ENCODE measurements at regions not wholly inside any gene's neighbourhood (a gene's known extent, or its start where the extent isn't known, plus 50 kb on each side); places are given as distances from the start of the nearest gene placed in this dataset.

GRCh38 chr14:71514941-71515919, 417.0 kb upstream of the RGS6 start:
- DNase-seq: no peak

- no peak for DNase-seq
Measured at GRCh38 chr14:71521238-71522135, 410.7 kb upstream of the RGS6 start.

GRCh38 chr14:71523630-71524319, 408.5 kb upstream of the RGS6 start:
- DNase-seq: no peak

GRCh38 chr14:71524320-71524982, 407.8 kb upstream of the RGS6 start:
- no peak for DNase-seq

GRCh38 chr14:71525663-71526221, 406.5 kb upstream of the RGS6 start:
- no peak for DNase-seq

- DNase-seq: no peak
Measured at GRCh38 chr14:71526388-71526787, 405.8 kb upstream of the RGS6 start.

- DNase-seq: no peak
Measured at GRCh38 chr14:71527838-71528237, 404.4 kb upstream of the RGS6 start.

GRCh38 chr14:71529848-71530247, 402.4 kb upstream of the RGS6 start:
- no peak for DNase-seq

- no peak for DNase-seq
Measured at GRCh38 chr14:71532344-71532743, 399.9 kb upstream of the RGS6 start.

GRCh38 chr14:71532790-71533189, 399.4 kb upstream of the RGS6 start:
- no peak for DNase-seq

- no peak for DNase-seq
Measured at GRCh38 chr14:71533390-71533789, 398.8 kb upstream of the RGS6 start.

GRCh38 chr14:71533800-71534199, 398.4 kb upstream of the RGS6 start:
- DNase-seq: no peak

GRCh38 chr14:71534506-71534905, 397.7 kb upstream of the RGS6 start:
- DNase-seq: no peak

GRCh38 chr14:71536015-71536740, 396.1 kb upstream of the RGS6 start:
- DNase-seq: no peak

- no peak for DNase-seq
Measured at GRCh38 chr14:71536927-71537772, 395.1 kb upstream of the RGS6 start.

GRCh38 chr14:71538288-71538687, 393.9 kb upstream of the RGS6 start:
- no peak for DNase-seq

- no peak for DNase-seq
Measured at GRCh38 chr14:71538938-71539649, 393.1 kb upstream of the RGS6 start.

GRCh38 chr14:71539650-71540285, 392.5 kb upstream of the RGS6 start:
- no peak for DNase-seq

- no peak for DNase-seq
Measured at GRCh38 chr14:71541271-71541670, 391.0 kb upstream of the RGS6 start.
